ENCODE measurements at regions not wholly inside any gene's neighbourhood (a gene's known extent, or its start where the extent isn't known, plus 50 kb on each side); places are given as distances from the start of the nearest gene placed in this dataset.

- H3K4me2 ChIP-seq (ENCODE audit: extremely low read depth, insufficient read depth, low read length): no peak overlapping the region
- no peaks in the 10 kb centered on the region for H3K36me3 ChIP-seq (ENCODE audit: control insufficient read depth, insufficient read depth, low read length)
- H3K4me1 ChIP-seq (ENCODE audit: control insufficient read depth, extremely low read depth, insufficient read depth, low read length): no peaks in the 10 kb centered on the region
- no peak for DNase-seq (ENCODE audit: low read depth in 2 of 2)
- H3K4me3 ChIP-seq (replicated peaks in 1 of 4; ENCODE audit: control extremely low read depth in 1 of 4, insufficient read depth in 1 of 4, low read depth in 3 of 4, low read length in 4 of 4): no peak overlapping the region
- H3K9ac ChIP-seq (ENCODE audit: insufficient read depth, low read length): no peak overlapping the region
- H3K79me2 ChIP-seq (ENCODE audit: control insufficient read depth, insufficient read depth, low read length): no peaks in the 10 kb centered on the region
- H3K27me3 ChIP-seq (ENCODE audit: control insufficient read depth, insufficient read depth, low read length): no peaks in the 10 kb centered on the region
- H4K20me1 ChIP-seq (ENCODE audit: control insufficient read depth, extremely low read depth, insufficient read depth, low read length): no peaks in the 10 kb centered on the region
- H2AFZ ChIP-seq (ENCODE audit: low read length): no peak overlapping the region
- no peaks in the 10 kb centered on the region for H3K9me3 ChIP-seq (ENCODE audit: control insufficient read depth, insufficient read depth, low read depth, low read length)
- TF ChIP-seq CTCF (conservative IDR thresholded peaks at IDR 0.05 in 1 of 2, IDR thresholded peaks at IDR 0.05 in 1 of 2; ENCODE audit: low read depth in 1 of 2, low read length in 2 of 2): no peak
- no peak overlapping the region for H3K27ac ChIP-seq (ENCODE audit: insufficient read depth, low read length)
Measured at GRCh38 chr3:86481636-86482035, 509.3 kb downstream of the VGLL3 start.

- Histone ChIP-seq H3K27me3 (ENCODE audit: control insufficient read depth, insufficient read depth, low read length) (no peaks in the 10 kb centered on the region), H3K4me2 (ENCODE audit: extremely low read depth, insufficient read depth, low read length) (no peak overlapping the region), H2AFZ (ENCODE audit: low read length) (no peak overlapping the region), H3K9ac (ENCODE audit: insufficient read depth, low read length) (no peak overlapping the region), H3K27ac (ENCODE audit: insufficient read depth, low read length) (no peak overlapping the region), H3K79me2 (ENCODE audit: control insufficient read depth, insufficient read depth, low read length) (no peaks in the 10 kb centered on the region), H3K9me3 (ENCODE audit: control insufficient read depth, insufficient read depth, low read depth, low read length) (no peaks in the 10 kb centered on the region), H3K36me3 (ENCODE audit: control insufficient read depth, insufficient read depth, low read length) (no peaks in the 10 kb centered on the region), H3K4me3 (replicated peaks in 1 of 4; ENCODE audit: control extremely low read depth in 1 of 4, insufficient read depth in 1 of 4, low read depth in 3 of 4, low read length in 4 of 4) (no peak overlapping the region), H3K4me1 (ENCODE audit: control insufficient read depth, extremely low read depth, insufficient read depth, low read length) (no peaks in the 10 kb centered on the region), H4K20me1 (ENCODE audit: control insufficient read depth, extremely low read depth, insufficient read depth, low read length) (no peaks in the 10 kb centered on the region)
- DNase-seq (ENCODE audit: low read depth in 2 of 2): no peak
- no peak for TF ChIP-seq EZH2 (IDR thresholded peaks at IDR 0.05; ENCODE audit: low read length, missing control alignments)
- TF ChIP-seq CTCF (conservative IDR thresholded peaks at IDR 0.05 in 1 of 2, IDR thresholded peaks at IDR 0.05 in 1 of 2; ENCODE audit: low read depth in 1 of 2, low read length in 2 of 2): no peak
Measured at GRCh38 chr3:86481031-86481430, 509.9 kb downstream of the VGLL3 start.

- H3K4me3 ChIP-seq (replicated peaks in 1 of 4; ENCODE audit: control extremely low read depth in 1 of 4, insufficient read depth in 1 of 4, low read depth in 3 of 4, low read length in 4 of 4): no peak overlapping the region
- no peak overlapping the region for H3K27ac ChIP-seq (ENCODE audit: insufficient read depth, low read length)
- H3K36me3 ChIP-seq (ENCODE audit: control insufficient read depth, insufficient read depth, low read length): no peaks in the 10 kb centered on the region
- DNase-seq (ENCODE audit: low read depth in 2 of 2): no peak
- TF ChIP-seq CTCF (conservative IDR thresholded peaks at IDR 0.05 in 1 of 2, IDR thresholded peaks at IDR 0.05 in 1 of 2; ENCODE audit: low read depth in 1 of 2, low read length in 2 of 2): no peak
- no peak for TF ChIP-seq EZH2 (IDR thresholded peaks at IDR 0.05; ENCODE audit: low read length, missing control alignments)
- H3K4me2 ChIP-seq (ENCODE audit: extremely low read depth, insufficient read depth, low read length): no peak overlapping the region
- no peaks in the 10 kb centered on the region for H4K20me1 ChIP-seq (ENCODE audit: control insufficient read depth, extremely low read depth, insufficient read depth, low read length)
- H3K27me3 ChIP-seq (ENCODE audit: control insufficient read depth, insufficient read depth, low read length): no peaks in the 10 kb centered on the region
- no peaks in the 10 kb centered on the region for H3K9me3 ChIP-seq (ENCODE audit: control insufficient read depth, insufficient read depth, low read depth, low read length)
- H2AFZ ChIP-seq (ENCODE audit: low read length): no peak overlapping the region
- H3K4me1 ChIP-seq (ENCODE audit: control insufficient read depth, extremely low read depth, insufficient read depth, low read length): no peaks in the 10 kb centered on the region
- H3K79me2 ChIP-seq (ENCODE audit: control insufficient read depth, insufficient read depth, low read length): no peaks in the 10 kb centered on the region
- no peak overlapping the region for H3K9ac ChIP-seq (ENCODE audit: insufficient read depth, low read length)
Measured at GRCh38 chr3:86464180-86464579, 526.8 kb downstream of the VGLL3 start.
